Testis (tissue), 2 donors: ENCODE measurements at regions not wholly inside any gene's neighbourhood (a gene's known extent, or its start where the extent isn't known, plus 50 kb on each side); places are given as distances from the start of the nearest gene placed in this dataset.

Experiments used
- POLR2A ChIP-seq: fragments of 450-650 bp; IDR thresholded peaks from one replicate; pipeline ENCODE4 v1.6.1; 2017; ENCODE audit warnings: antibody characterized with exemption, mild to moderate bottlenecking, moderate library complexity
- TF ChIP-seq, protein P1 (sequence below), 3 experiments: fragments of 450-650 bp in 2 of 3; fragments of 200-600 bp in 1 of 3; sonication (generic) in 1 of 3; IDR thresholded peaks; one replicate each; pipeline ENCODE4 v1.5.1; 2016 to 2019; ENCODE audit warnings: antibody characterized with exemption in 3 of 3, mild to moderate bottlenecking in 2 of 3, moderate library complexity in 1 of 3

- TF ChIP-seq POLR2A, result no peak
- TF ChIP-seq, protein P1, sequence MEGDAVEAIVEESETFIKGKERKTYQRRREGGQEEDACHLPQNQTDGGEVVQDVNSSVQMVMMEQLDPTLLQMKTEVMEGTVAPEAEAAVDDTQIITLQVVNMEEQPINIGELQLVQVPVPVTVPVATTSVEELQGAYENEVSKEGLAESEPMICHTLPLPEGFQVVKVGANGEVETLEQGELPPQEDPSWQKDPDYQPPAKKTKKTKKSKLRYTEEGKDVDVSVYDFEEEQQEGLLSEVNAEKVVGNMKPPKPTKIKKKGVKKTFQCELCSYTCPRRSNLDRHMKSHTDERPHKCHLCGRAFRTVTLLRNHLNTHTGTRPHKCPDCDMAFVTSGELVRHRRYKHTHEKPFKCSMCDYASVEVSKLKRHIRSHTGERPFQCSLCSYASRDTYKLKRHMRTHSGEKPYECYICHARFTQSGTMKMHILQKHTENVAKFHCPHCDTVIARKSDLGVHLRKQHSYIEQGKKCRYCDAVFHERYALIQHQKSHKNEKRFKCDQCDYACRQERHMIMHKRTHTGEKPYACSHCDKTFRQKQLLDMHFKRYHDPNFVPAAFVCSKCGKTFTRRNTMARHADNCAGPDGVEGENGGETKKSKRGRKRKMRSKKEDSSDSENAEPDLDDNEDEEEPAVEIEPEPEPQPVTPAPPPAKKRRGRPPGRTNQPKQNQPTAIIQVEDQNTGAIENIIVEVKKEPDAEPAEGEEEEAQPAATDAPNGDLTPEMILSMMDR (IDR thresholded peaks at IDR 0.05), result no peak
Measured at GRCh38 chr3:117786349-117786748, 1076.8 kb downstream of the TUSC7 start.
